ENCODE measurements at regions not wholly inside any gene's neighbourhood (a gene's known extent, or its start where the extent isn't known, plus 50 kb on each side); places are given as distances from the start of the nearest gene placed in this dataset.

DNA sequence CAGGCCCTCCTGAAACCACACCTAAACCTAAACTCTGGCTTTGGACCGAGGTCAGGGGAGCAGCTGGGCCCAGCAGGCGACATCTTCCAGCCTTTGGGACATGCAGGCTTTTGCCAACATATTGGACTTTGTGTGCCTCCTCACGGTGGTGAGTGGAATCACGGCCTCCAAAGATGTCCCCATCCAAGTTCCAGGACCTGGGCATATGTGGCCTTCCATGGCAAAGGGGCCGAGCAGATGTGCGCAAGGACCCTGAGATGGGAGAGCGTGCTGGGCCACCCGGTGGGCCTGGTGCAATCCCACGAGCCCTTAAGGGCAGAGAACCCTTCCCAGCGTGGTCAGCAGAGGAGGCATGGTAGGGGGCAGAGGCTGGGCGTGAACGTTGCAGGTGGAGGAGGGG, 160.8 kb upstream of the C1orf174 start:
- TF ChIP-seq POLR2A (IDR thresholded peaks at IDR 0.05), result no peak
- TF ChIP-seq, protein P1, sequence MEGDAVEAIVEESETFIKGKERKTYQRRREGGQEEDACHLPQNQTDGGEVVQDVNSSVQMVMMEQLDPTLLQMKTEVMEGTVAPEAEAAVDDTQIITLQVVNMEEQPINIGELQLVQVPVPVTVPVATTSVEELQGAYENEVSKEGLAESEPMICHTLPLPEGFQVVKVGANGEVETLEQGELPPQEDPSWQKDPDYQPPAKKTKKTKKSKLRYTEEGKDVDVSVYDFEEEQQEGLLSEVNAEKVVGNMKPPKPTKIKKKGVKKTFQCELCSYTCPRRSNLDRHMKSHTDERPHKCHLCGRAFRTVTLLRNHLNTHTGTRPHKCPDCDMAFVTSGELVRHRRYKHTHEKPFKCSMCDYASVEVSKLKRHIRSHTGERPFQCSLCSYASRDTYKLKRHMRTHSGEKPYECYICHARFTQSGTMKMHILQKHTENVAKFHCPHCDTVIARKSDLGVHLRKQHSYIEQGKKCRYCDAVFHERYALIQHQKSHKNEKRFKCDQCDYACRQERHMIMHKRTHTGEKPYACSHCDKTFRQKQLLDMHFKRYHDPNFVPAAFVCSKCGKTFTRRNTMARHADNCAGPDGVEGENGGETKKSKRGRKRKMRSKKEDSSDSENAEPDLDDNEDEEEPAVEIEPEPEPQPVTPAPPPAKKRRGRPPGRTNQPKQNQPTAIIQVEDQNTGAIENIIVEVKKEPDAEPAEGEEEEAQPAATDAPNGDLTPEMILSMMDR (IDR thresholded peaks at IDR 0.05), result no peak
- intact Hi-C loops (cut with DNase I), result no loop called here
- DNase-seq, result no peak
- Histone ChIP-seq H3K27ac (no peak overlapping the region), H3K27me3 (peaks cover 0 to 4% (median 0%) of the 10 kb centered on the region in 9 donors), H3K4me3 (no peak overlapping the region), H3K36me3 (no peaks in the 10 kb centered on the region), H3K4me1 (no peaks in the 10 kb centered on the region), H3K9me3 (no peaks in the 10 kb centered on the region)
- no peak for ATAC-seq
- 59 to 64% (median 61%) methylated on average over 12 of the region's 12 CpGs for WGBS, 4 donors

DNA sequence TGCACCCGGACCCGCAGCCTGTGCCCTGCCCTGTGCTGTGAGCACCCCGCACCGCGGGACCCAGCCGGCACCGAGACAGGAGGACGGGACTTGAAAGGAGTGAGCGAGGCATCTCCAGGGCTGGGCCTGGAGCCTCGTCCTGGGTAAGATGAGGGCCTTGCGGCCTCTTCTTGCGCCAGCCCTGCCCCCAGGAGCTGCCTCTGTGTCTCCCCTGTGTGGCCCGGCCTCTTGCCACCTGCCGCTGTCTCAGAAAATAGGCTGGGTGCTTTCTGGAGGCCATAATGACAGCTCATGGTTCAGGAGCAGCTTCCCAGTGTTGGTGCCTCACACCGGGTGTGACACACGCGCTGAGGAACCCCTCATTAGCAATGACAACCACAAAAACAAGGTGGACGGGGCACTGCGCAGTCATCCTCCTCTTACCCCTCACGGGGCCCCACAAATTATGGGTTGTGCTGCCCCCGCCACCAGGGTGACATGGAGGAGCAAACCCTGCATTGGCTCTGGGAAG, 161.5 kb upstream of the C1orf174 start:
- Histone ChIP-seq H3K4me3 (no peak overlapping the region), H3K4me1 (no peaks in the 10 kb centered on the region), H3K9me3 (no peaks in the 10 kb centered on the region), H3K27me3 (peaks cover 0 to 4% (median 0%) of the 10 kb centered on the region in 9 donors), H3K36me3 (no peaks in the 10 kb centered on the region), H3K27ac (no peak overlapping the region)
- WGBS, 4 donors, result 81 to 89% (median 87%) methylated on average over 19 to 21 of the region's 21 CpGs
- DNase-seq (no peak), ATAC-seq (no peak)
- TF ChIP-seq, protein P1 (IDR thresholded peaks at IDR 0.05), result no peak
- no peak for TF ChIP-seq POLR2A (IDR thresholded peaks at IDR 0.05)
- intact Hi-C loops (cut with DNase I), result no loop called here

DNA sequence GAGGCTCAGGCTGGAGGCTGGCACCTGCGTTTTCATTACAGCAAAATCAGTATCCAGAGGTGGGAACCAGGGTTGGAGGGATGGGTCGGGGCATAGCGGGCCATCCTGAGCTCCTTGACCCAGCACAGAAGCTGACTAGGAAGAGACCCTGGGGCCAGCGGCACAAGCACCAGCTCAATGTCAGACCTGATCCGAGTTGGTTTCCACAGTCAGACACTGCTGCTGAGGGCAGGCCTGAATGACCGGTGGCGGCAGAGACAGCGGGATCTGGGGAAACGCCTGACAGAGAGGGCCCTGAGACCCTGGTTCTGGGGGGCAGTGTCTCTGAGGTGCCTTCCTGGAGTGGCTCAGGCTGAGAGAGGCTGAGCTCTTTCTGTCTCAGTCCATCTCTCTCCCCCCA, 162.0 kb upstream of the C1orf174 start:
- H3K36me3 ChIP-seq, result no peaks in the 10 kb centered on the region
- H3K4me3 ChIP-seq, result no peak overlapping the region
- no peak for TF ChIP-seq POLR2A (IDR thresholded peaks at IDR 0.05)
- TF ChIP-seq, protein P1 (IDR thresholded peaks at IDR 0.05), result no peak
- peaks cover 0 to 4% (median 0%) of the 10 kb centered on the region in 9 donors for H3K27me3 ChIP-seq
- intact Hi-C loops (cut with DNase I), result no loop called here
- no peak overlapping the region for H3K27ac ChIP-seq
- 80 to 85% (median 82%) methylated on average over 7 to 9 of the region's 9 CpGs for WGBS, 4 donors
- no peaks in the 10 kb centered on the region for H3K4me1 ChIP-seq
- ATAC-seq, result no peak
- no peaks in the 10 kb centered on the region for H3K9me3 ChIP-seq
- no peak for DNase-seq

DNA sequence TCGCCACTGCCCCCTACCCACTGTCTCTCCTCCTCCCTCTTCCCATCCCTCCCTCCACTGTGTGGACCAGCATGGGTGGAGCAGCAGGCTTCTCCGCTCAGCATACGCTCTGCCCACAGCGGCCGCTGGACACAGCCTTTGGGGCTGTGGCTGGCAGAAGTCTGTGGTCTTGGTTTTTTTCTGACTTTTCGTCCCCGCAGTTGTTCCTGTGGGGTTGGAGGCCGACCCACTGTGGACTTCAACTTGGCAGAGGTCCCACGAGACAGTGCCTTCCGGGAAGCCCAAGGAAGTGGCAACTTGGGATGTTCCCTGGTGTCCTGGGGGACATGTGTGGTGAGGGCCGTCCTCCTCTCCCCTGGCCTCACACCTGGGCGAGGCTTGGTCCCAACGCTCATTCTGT, 162.5 kb upstream of the C1orf174 start:
- no peaks in the 10 kb centered on the region for H3K9me3 ChIP-seq
- TF ChIP-seq POLR2A (IDR thresholded peaks at IDR 0.05), result no peak
- TF ChIP-seq, protein P1 (IDR thresholded peaks at IDR 0.05), result no peak
- no peak for ATAC-seq
- no peaks in the 10 kb centered on the region for H3K36me3 ChIP-seq
- H3K4me3 ChIP-seq, result no peak overlapping the region
- WGBS, 4 donors, result 62 to 70% (median 67%) methylated on average over 10 to 13 of the region's 13 CpGs
- no peak overlapping the region for H3K27ac ChIP-seq
- H3K4me1 ChIP-seq, result no peaks in the 10 kb centered on the region
- H3K27me3 ChIP-seq, result peaks cover 0 to 4% (median 0%) of the 10 kb centered on the region in 9 donors
- intact Hi-C loops (cut with DNase I), result no loop called here
- DNase-seq, result no peak
